ENCODE measurements at regions not wholly inside any gene's neighbourhood (a gene's known extent, or its start where the extent isn't known, plus 50 kb on each side); places are given as distances from the start of the nearest gene placed in this dataset.

DNA sequence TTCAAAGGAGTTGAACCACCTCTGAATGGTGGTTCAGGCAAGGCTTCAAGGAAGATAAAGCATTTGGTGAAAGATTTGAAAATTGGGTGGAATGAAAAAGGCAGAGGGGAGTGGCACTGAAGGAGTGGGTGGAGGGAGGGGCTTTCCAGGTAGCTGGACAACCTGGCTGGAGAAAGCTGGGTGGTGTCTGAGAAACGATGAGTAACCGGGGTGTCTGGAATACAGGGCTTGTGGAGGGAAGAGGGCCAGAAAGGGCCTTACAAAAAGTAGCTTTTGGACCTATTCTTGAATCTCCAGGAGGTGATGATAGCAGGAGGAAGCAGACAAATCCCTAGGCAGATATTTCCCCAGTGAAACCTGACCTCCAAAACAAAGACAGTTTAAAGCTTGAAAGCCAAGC is 99.3 kb downstream of the RASSF10 start:
- TF ChIP-seq TOX (CRISPR knock-in tag; IDR thresholded peaks at IDR 0.05; ENCODE audit: borderline replicate concordance) (no peak), GLIS3 (CRISPR knock-in tag; IDR thresholded peaks at IDR 0.05) (no peak), ISL1 (CRISPR knock-in tag; IDR thresholded peaks at IDR 0.05) (no peak), PPARA (CRISPR knock-in tag; IDR thresholded peaks at IDR 0.05; ENCODE audit: borderline replicate concordance) (no peak), BACH2 (CRISPR knock-in tag; IDR thresholded peaks at IDR 0.05; ENCODE audit: borderline replicate concordance) (no peak), ZNF70 (CRISPR knock-in tag; IDR thresholded peaks at IDR 0.05) (no peak), ZFP30 (CRISPR knock-in tag; IDR thresholded peaks at IDR 0.05) (no peak), CSDC2 (CRISPR knock-in tag; IDR thresholded peaks at IDR 0.05) (no peak), ZNF8 (CRISPR knock-in tag; IDR thresholded peaks at IDR 0.05) (no peak), SNAI2 (CRISPR knock-in tag; IDR thresholded peaks at IDR 0.05) (no peak)
- TF ChIP-seq, protein P1, sequence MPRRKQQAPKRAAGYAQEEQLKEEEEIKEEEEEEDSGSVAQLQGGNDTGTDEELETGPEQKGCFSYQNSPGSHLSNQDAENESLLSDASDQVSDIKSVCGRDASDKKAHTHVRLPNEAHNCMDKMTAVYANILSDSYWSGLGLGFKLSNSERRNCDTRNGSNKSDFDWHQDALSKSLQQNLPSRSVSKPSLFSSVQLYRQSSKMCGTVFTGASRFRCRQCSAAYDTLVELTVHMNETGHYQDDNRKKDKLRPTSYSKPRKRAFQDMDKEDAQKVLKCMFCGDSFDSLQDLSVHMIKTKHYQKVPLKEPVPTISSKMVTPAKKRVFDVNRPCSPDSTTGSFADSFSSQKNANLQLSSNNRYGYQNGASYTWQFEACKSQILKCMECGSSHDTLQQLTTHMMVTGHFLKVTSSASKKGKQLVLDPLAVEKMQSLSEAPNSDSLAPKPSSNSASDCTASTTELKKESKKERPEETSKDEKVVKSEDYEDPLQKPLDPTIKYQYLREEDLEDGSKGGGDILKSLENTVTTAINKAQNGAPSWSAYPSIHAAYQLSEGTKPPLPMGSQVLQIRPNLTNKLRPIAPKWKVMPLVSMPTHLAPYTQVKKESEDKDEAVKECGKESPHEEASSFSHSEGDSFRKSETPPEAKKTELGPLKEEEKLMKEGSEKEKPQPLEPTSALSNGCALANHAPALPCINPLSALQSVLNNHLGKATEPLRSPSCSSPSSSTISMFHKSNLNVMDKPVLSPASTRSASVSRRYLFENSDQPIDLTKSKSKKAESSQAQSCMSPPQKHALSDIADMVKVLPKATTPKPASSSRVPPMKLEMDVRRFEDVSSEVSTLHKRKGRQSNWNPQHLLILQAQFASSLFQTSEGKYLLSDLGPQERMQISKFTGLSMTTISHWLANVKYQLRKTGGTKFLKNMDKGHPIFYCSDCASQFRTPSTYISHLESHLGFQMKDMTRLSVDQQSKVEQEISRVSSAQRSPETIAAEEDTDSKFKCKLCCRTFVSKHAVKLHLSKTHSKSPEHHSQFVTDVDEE (CRISPR knock-in tag; IDR thresholded peaks at IDR 0.05) = no peak
- TF ChIP-seq, protein P2, sequence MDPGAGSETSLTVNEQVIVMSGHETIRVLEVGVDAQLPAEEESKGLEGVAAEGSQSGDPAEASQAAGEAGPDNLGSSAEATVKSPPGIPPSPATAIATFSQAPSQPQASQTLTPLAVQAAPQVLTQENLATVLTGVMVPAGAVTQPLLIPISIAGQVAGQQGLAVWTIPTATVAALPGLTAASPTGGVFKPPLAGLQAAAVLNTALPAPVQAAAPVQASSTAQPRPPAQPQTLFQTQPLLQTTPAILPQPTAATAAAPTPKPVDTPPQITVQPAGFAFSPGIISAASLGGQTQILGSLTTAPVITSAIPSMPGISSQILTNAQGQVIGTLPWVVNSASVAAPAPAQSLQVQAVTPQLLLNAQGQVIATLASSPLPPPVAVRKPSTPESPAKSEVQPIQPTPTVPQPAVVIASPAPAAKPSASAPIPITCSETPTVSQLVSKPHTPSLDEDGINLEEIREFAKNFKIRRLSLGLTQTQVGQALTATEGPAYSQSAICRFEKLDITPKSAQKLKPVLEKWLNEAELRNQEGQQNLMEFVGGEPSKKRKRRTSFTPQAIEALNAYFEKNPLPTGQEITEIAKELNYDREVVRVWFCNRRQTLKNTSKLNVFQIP (CRISPR knock-in tag; IDR thresholded peaks at IDR 0.05; ENCODE audit: borderline replicate concordance, low read depth) = no peak
- TF ChIP-seq, protein P3, sequence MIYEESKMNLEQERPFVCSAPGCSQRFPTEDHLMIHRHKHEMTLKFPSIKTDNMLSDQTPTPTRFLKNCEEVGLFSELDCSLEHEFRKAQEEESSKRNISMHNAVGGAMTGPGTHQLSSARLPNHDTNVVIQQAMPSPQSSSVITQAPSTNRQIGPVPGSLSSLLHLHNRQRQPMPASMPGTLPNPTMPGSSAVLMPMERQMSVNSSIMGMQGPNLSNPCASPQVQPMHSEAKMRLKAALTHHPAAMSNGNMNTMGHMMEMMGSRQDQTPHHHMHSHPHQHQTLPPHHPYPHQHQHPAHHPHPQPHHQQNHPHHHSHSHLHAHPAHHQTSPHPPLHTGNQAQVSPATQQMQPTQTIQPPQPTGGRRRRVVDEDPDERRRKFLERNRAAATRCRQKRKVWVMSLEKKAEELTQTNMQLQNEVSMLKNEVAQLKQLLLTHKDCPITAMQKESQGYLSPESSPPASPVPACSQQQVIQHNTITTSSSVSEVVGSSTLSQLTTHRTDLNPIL (CRISPR knock-in tag; IDR thresholded peaks at IDR 0.05; ENCODE audit: low read depth) = no peak
- TF ChIP-seq, protein P4, sequence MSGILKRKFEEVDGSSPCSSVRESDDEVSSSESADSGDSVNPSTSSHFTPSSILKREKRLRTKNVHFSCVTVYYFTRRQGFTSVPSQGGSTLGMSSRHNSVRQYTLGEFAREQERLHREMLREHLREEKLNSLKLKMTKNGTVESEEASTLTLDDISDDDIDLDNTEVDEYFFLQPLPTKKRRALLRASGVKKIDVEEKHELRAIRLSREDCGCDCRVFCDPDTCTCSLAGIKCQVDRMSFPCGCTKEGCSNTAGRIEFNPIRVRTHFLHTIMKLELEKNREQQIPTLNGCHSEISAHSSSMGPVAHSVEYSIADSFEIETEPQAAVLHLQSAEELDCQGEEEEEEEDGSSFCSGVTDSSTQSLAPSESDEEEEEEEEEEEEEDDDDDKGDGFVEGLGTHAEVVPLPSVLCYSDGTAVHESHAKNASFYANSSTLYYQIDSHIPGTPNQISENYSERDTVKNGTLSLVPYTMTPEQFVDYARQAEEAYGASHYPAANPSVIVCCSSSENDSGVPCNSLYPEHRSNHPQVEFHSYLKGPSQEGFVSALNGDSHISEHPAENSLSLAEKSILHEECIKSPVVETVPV (CRISPR knock-in tag; IDR thresholded peaks at IDR 0.05) = no peak
- no peak for ATAC-seq

DNA sequence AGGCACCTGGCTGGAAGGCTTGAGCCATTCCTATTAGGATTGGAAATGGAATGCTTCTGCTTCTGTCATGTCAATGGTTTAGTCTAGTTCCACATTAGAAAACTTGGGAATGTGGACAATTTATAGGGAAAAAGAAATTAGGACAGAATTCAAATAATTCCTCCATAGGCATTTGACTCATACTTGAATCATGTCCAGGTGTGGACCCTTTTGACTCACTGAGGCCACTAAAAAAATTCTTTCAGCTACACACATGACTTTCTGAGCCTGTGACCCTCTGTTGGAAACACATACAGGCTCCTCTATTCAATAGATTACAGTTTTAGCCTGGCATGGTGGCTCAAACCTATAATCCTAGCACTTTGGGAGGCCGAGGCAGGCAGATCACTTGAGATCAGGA is 100.5 kb downstream of the RASSF10 start:
- TF ChIP-seq OSR1 (CRISPR knock-in tag; IDR thresholded peaks at IDR 0.05) = no peak
- TF ChIP-seq ZFP3 (CRISPR knock-in tag; IDR thresholded peaks at IDR 0.05) = no peak
- no peak for TF ChIP-seq ZNF8 (CRISPR knock-in tag; IDR thresholded peaks at IDR 0.05)
- TF ChIP-seq, protein P3 (CRISPR knock-in tag; IDR thresholded peaks at IDR 0.05; ENCODE audit: low read depth) = no peak
- no peak for TF ChIP-seq ARNTL (CRISPR knock-in tag; IDR thresholded peaks at IDR 0.05; ENCODE audit: borderline replicate concordance, low read depth)
- no peak for TF ChIP-seq TOX (CRISPR knock-in tag; IDR thresholded peaks at IDR 0.05; ENCODE audit: borderline replicate concordance)
- TF ChIP-seq TCF4 (CRISPR knock-in tag; IDR thresholded peaks at IDR 0.05; ENCODE audit: borderline replicate concordance) = no peak
- no peak for TF ChIP-seq ZNF70 (CRISPR knock-in tag; IDR thresholded peaks at IDR 0.05)
- ATAC-seq = no peak

DNA sequence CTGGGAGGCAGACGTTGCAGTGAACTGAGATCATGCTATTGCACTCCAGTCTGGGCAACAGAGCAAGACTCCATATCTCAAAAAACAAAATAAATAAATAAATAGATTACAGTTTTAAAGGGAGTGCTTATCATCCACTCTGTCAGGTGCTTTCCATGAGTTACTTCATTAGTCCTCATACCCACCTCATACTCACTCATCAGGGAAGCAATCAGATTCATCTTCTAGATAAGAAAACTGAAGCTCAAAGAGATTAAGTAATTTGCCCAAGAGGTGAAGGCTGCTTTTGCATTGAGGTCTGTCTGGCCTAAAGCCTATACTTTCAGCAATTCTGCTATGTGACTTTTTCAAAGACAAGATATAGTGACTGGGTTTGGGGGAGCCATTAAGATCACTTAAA is 101.0 kb downstream of the RASSF10 start:
- TF ChIP-seq ZFP3 (CRISPR knock-in tag; IDR thresholded peaks at IDR 0.05) (no peak), BACH2 (CRISPR knock-in tag; IDR thresholded peaks at IDR 0.05; ENCODE audit: borderline replicate concordance) (no peak), SNAI2 (CRISPR knock-in tag; IDR thresholded peaks at IDR 0.05) (no peak), TCF4 (CRISPR knock-in tag; IDR thresholded peaks at IDR 0.05; ENCODE audit: borderline replicate concordance) (no peak), RARB (CRISPR knock-in tag; IDR thresholded peaks at IDR 0.05) (no peak), PPARA (CRISPR knock-in tag; IDR thresholded peaks at IDR 0.05; ENCODE audit: borderline replicate concordance) (no peak), ZFP30 (CRISPR knock-in tag; IDR thresholded peaks at IDR 0.05) (no peak), OSR1 (CRISPR knock-in tag; IDR thresholded peaks at IDR 0.05) (no peak)
- TF ChIP-seq, protein P4 (CRISPR knock-in tag; IDR thresholded peaks at IDR 0.05) = no peak
- TF ChIP-seq, protein P2 (CRISPR knock-in tag; IDR thresholded peaks at IDR 0.05; ENCODE audit: borderline replicate concordance, low read depth) = no peak
- TF ChIP-seq, protein P3 (CRISPR knock-in tag; IDR thresholded peaks at IDR 0.05; ENCODE audit: low read depth) = no peak
- no peak for ATAC-seq
